Gastrocnemius medialis (tissue), 4 donors: ENCODE measurements at regions not wholly inside any gene's neighbourhood (a gene's known extent, or its start where the extent isn't known, plus 50 kb on each side); places are given as distances from the start of the nearest gene placed in this dataset.

Experiments
- ATAC-seq, 2 donors: fragments of 150-250 bp; one replicate each; pipeline ENCODE4 v1.9.1; 2016
- DNase-seq, 2 donors: peaks; one replicate each; pipeline ENCODE4 v3.0.0-alpha.2; 2019
- H3K27ac ChIP-seq, 4 donors: fragments of 200-600 bp; sonication (generic); 1 replicate in 1 of 4; 2 replicates in 3 of 4; pipeline ENCODE4 v1.5.1; 2016 to 2018; ENCODE audit warnings: mild to moderate bottlenecking in 2 of 4, moderate library complexity in 1 of 4
- H3K27me3 ChIP-seq, 3 donors: fragments of 200-600 bp; sonication (generic) in 2 of 3; 1 replicate in 1 of 3; 2 replicates in 2 of 3; pipeline versions ENCODE4 v1.5.1 to v1.6.0; 2016 to 2019; ENCODE audit warnings: mild to moderate bottlenecking in 1 of 3, moderate library complexity in 1 of 3
- H3K36me3 ChIP-seq, 2 donors: fragments of 200-600 bp; sonication (generic) in 1 of 2; one replicate each; pipeline ENCODE4 v1.5.1; 2017 to 2018
- H3K4me1 ChIP-seq, 2 donors: fragments of 200-600 bp; sonication (generic) in 1 of 2; one replicate each; pipeline ENCODE4 v1.5.1; 2016 to 2017; ENCODE audit warnings: mild to moderate bottlenecking in 2 of 2
- H3K4me3 ChIP-seq, 4 donors: fragments of 200-600 bp; sonication (generic) in 3 of 4; 1 replicate in 1 of 4; 2 replicates in 3 of 4; pipeline ENCODE4 v1.5.1; 2016 to 2019; ENCODE audit warnings: mild to moderate bottlenecking in 2 of 4
- H3K9me3 ChIP-seq, 3 donors: fragments of 200-600 bp; sonication (generic) in 2 of 3; 1 replicate in 1 of 3; 2 replicates in 2 of 3; pipeline ENCODE4 v1.5.1; 2016 to 2019
- CTCF ChIP-seq, 5 experiments: fragments of 450-650 bp in 3 of 5; fragments of 200-600 bp in 2 of 5; sonication (generic) in 2 of 5; IDR thresholded peaks in 4 of 5; conservative IDR thresholded peaks in 1 of 5; 1 replicate in 4 of 5; 2 replicates in 1 of 5; pipeline ENCODE4 v1.5.1; 2016 to 2019; ENCODE audit warnings: antibody characterized with exemption in 5 of 5, mild to moderate bottlenecking in 3 of 5, moderate library complexity in 3 of 5
- POLR2A ChIP-seq, 2 donors: fragments of 450-650 bp; IDR thresholded peaks; one replicate each; pipeline ENCODE4 v1.6.1; 2017; ENCODE audit warnings: antibody characterized with exemption in 2 of 2, mild to moderate bottlenecking in 2 of 2, moderate library complexity in 2 of 2
- in situ Hi-C, 4 donors: fragments of 200-750 bp; cut with MboI; loops; one replicate each; pipeline versions ENCODE4 v1.15.0 to v1.8.0; 2017; ENCODE audit warnings: low sequenced_read_pairs in 4 of 4
- intact Hi-C: fragments of 100-400 bp; cut with DNase I; formaldehyde crosslinking; loops from one replicate; pipeline ENCODE4 v1.15.1; 2023; ENCODE audit warnings: low total_unique reads

DNA sequence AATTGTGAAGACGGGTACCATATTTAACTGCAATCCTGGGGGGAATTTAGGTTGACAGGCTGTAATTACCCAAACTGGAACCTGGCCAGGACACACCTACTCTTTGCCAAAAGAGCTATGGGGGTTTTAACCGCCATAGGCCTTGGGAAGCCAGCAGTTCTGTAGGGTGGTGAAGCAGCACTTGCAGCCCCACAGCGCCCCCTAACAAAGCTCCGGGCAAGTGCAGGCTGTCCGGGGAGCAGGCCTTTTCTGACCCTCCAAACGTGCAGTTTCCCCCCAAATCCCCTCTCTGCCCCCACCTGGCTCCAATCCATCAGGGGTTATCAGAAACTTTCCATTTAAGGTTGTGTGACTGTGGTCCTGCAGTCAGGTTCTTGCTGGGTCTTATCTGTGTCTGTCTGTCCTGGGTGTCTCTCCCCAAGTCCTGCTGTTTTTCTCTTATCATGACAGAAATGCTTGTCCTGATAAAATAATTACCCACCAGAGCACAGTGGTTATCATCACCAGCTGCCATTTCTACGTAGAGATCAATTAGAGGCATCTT, 350.9 kb downstream of the MID1IP1 start:
- intact Hi-C loops (loop anchor here (5.0 kb wide), 2 partner anchors 165 to 400 kb away; no protein-coding TSS in a partner anchor), in situ Hi-C loops (no loop called here)
- Histone ChIP-seq H3K36me3 (no peaks in the 10 kb centered on the region), H3K4me3 (no peak overlapping the region), H3K4me1 (peaks cover 3 to 4% of the 10 kb centered on the region in 2 donors), H3K27ac (no peak overlapping the region), H3K9me3 (no peaks in the 10 kb centered on the region), H3K27me3 (no peaks in the 10 kb centered on the region)
- TF ChIP-seq POLR2A (IDR thresholded peaks at IDR 0.05) (no peak), CTCF (IDR thresholded peaks at IDR 0.05 in 4 of 5, conservative IDR thresholded peaks at IDR 0.05 in 1 of 5) (peak; percentile 14 to 64 (median 51))
- peak in 1 of 2 donors; percentile 58 for ATAC-seq
- peak in 1 of 2 donors; percentile 26 for DNase-seq

DNA sequence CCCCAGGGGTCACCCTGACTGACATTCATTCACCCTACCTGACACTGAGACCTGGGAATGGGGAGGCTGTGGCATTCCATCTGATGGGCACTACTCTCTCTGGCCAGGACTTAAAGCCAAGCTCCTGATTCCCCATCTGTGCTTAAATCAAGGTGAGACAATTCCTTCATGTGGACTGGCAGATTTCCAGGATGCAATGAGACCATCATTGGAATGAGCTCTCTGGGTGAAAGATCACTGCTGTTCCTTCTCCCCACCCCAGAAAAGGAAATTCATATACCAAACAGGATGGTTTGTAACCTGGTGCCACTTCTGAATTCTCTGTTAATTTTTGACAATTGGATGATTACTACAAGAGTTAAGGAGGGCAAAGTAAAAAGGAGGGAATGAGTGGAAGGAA, 354.8 kb downstream of the MID1IP1 start:
- in situ Hi-C loops (loop anchor here in 1 of 4 donors (5.0 kb wide), 1 partner anchor 389 kb away; no protein-coding TSS in a partner anchor), intact Hi-C loops (no loop called here)
- Histone ChIP-seq H3K9me3 (no peaks in the 10 kb centered on the region), H3K27ac (no peak overlapping the region), H3K4me1 (no peaks in the 10 kb centered on the region), H3K36me3 (no peaks in the 10 kb centered on the region), H3K4me3 (no peak overlapping the region), H3K27me3 (no peaks in the 10 kb centered on the region)
- no peak for ATAC-seq
- TF ChIP-seq CTCF (IDR thresholded peaks at IDR 0.05 in 4 of 5, conservative IDR thresholded peaks at IDR 0.05 in 1 of 5), result no peak
- TF ChIP-seq POLR2A (IDR thresholded peaks at IDR 0.05), result no peak
- DNase-seq, result no peak

- H3K27ac ChIP-seq, result no peak overlapping the region
- no peaks in the 10 kb centered on the region for H3K9me3 ChIP-seq
- no peaks in the 10 kb centered on the region for H3K36me3 ChIP-seq
- ATAC-seq (no peak), DNase-seq (no peak)
- in situ Hi-C loops, result loop anchor here in 1 of 4 donors (5.0 kb wide), 1 partner anchor 390 kb away; no protein-coding TSS in a partner anchor
- no peak overlapping the region for H3K4me3 ChIP-seq
- TF ChIP-seq POLR2A (IDR thresholded peaks at IDR 0.05) (no peak), CTCF (IDR thresholded peaks at IDR 0.05 in 4 of 5, conservative IDR thresholded peaks at IDR 0.05 in 1 of 5) (no peak)
- H3K27me3 ChIP-seq, result no peaks in the 10 kb centered on the region
- intact Hi-C loops, result no loop called here
- no peaks in the 10 kb centered on the region for H3K4me1 ChIP-seq
Observed at GRCh38 chrX:39157006-39157405, 355.7 kb downstream of the MID1IP1 start.

GRCh38 chrX:39157796-39158195, 356.5 kb downstream of the MID1IP1 start:
- Histone ChIP-seq H3K27ac (no peak overlapping the region), H3K4me1 (no peaks in the 10 kb centered on the region), H3K36me3 (no peaks in the 10 kb centered on the region), H3K27me3 (peaks cover 0 to 2% (median 0%) of the 10 kb centered on the region in 3 donors), H3K4me3 (no peak overlapping the region), H3K9me3 (no peaks in the 10 kb centered on the region)
- in situ Hi-C loops, result loop anchor here in 1 of 4 donors (5.0 kb wide), 1 partner anchor 390 kb away; no protein-coding TSS in a partner anchor
- intact Hi-C loops, result no loop called here
- TF ChIP-seq POLR2A (IDR thresholded peaks at IDR 0.05), result no peak
- TF ChIP-seq CTCF (IDR thresholded peaks at IDR 0.05 in 4 of 5, conservative IDR thresholded peaks at IDR 0.05 in 1 of 5), result no peak
- DNase-seq, result no peak
- no peak for ATAC-seq
